GM19455 (cell line): ENCODE measurements at regions not wholly inside any gene's neighbourhood (a gene's known extent, or its start where the extent isn't known, plus 50 kb on each side); places are given as distances from the start of the nearest gene placed in this dataset.

Experiments
- ATAC-seq: cut with Tn5 transposase; IDR thresholded peaks from one replicate; pipeline ENCODE4 v1.9.1; 2021; ENCODE audit not compliant: unreplicated experiment

DNA sequence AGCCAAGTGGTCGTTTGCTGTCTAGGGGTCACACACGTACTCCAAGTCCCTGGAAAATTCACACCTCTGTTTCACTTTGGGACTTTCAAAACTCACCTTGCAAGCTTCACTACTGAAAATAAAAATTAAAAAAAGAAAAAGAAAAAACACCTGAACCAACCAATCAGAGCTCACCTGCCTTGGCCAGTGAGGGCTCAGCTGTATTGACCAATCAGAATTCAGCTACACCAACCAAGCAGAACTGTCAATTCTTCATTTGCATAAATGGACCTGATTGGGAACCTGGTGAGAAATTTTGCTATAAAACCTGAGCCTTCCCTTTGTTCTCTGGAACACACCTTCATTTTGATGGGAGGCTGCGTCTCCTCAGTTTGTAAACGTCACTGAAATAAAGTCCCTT is 176.4 kb downstream of the TTC32 start:
- ATAC-seq = no peak

GRCh38 chr2:19723021-19723420 is 178.8 kb downstream of the TTC32 start:
- no peak for ATAC-seq

DNA sequence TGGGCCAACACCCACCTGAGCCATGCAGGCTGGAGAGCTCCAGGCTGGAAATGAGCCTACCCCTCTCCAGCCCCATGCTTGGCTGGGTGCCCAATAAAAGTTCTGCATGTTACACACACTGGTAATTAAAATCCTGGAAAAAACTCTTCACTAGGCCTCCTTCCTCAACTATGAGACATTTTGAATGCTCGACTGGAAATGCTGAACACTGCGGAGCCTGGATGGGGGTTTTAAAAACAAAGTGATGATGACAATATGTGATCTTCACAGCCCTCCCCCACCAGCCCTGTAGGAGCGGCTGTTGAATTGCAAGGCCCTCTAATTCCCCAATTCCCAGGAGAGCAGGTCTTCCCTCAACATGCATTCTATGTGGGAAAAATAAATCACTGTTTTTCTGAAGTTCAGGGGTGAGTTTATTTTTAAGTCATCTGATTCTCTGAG is 179.2 kb downstream of the TTC32 start:
- no peak for ATAC-seq

DNA sequence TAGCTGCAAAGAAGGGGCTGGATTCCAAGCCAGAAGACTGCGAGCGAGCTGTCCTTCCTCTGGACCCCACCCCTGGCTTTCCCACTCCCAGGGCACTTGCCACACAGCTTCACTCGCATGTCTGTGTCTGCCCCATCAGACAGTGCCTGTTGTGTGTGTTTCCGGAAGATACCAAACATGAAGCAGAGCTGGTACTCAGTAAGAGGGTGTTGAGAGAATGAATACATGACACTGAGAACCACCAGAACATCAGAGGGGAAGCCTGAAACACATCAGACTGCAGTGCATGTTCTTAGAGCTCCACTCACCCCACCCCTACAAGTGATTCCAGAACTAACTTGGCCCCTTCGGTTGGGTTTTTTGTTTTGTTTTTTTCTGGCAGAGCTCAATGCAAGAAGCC is 181.5 kb downstream of the TTC32 start:
- no peak for ATAC-seq

- ATAC-seq = no peak
These were observed 182.2 kb downstream of the TTC32 start for GRCh38 chr2:19719540-19719939.

DNA sequence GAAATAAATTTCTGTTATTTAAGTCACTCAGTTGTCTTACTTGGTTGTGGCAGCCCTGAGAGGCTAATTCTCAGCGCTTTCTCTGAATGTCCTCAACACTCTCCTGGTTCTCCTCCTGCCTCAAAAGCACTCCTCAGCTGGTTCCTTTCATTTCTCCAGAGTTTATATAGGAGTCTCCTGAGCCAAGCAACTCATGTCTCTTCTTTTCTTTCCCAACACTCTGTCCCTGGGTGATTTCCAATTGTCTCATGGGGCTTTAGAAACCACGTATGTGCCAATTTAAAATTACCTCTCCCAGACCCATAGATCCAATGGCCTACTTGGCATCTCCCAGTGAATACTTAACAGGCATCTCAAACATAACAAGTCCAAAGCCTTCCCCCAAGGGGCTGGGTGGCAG is 184.3 kb downstream of the TTC32 start:
- no peak for ATAC-seq

GRCh38 chr2:19714926-19715325 is 186.9 kb downstream of the TTC32 start:
- no peak for ATAC-seq

- ATAC-seq = no peak
These were observed 188.9 kb downstream of the TTC32 start for GRCh38 chr2:19712850-19713249.

GRCh38 chr2:19711470-19712372 is 190.1 kb downstream of the TTC32 start:
- no peak for ATAC-seq

GRCh38 chr2:19710230-19710629 is 191.6 kb downstream of the TTC32 start:
- no peak for ATAC-seq

- ATAC-seq = no peak
These were observed 192.2 kb downstream of the TTC32 start for GRCh38 chr2:19709553-19709952.

- no peak for ATAC-seq
These were observed 193.0 kb downstream of the TTC32 start for GRCh38 chr2:19708776-19709175.

DNA sequence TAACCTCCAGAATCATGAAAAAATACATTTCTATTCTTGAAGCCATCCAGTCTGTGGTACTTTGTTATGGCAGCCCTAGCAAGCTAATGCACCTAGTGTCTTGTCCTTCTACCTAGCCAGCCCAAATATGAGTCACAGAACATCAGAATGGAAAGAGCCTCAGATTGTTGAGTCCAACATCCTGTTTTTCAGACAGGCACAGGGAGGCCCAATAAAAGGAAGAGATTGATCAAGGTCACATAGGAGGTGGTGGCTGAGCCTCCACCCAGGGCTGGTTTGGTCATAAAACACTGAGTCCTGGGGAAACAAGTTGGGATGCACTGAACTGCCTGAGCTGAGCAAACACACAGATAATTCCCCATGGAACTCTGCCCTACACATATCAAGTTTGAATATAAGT is 195.5 kb downstream of the TTC32 start:
- ATAC-seq = no peak

DNA sequence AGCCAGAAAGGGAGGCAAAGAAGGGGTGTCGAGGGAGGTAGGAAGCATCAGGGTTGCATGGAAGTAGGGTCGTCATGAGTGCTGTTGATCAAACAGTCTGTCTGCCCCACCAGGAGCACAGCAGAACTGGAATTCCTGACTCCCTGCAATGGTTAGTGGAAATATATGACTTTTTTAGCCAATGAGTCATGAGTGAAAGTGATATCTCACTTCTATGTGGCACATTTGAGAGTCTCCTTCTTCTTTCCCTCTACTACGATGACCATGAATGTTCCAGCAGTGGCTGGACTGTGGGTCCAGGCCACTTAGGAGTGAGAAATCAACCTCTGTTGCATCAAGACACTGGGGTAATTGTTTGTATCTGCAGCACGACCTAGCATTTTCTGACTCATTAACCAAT is 199.5 kb downstream of the TTC32 start:
- no peak for ATAC-seq

- ATAC-seq = no peak
These were observed 200.8 kb downstream of the TTC32 start for GRCh38 chr2:19700861-19701585.

- ATAC-seq = no peak
These were observed 204.7 kb downstream of the TTC32 start for GRCh38 chr2:19697131-19697530.

DNA sequence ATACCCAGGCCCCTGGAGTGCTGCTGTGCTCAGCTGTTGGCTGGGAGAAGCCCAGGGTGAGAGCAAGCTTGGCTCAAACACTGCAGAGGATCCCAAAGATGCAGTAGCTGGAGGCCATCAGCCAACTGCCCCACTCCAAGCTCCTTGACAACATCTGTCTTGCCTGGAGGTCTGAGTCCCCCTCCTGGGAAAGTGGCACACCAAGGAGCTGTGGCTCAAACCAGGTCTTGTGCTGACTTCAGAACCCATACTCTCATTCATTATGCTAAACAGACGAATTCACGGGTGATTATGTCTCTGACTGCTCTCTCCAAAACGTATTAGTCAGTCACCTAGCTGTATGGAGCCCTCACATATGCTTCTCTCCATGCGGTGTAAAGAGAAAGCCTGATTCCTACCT is 206.1 kb downstream of the TTC32 start:
- no peak for ATAC-seq

GRCh38 chr2:19691892-19692291 is 209.9 kb downstream of the TTC32 start:
- no peak for ATAC-seq

GRCh38 chr2:19690429-19690828 is 211.4 kb downstream of the TTC32 start:
- no peak for ATAC-seq

DNA sequence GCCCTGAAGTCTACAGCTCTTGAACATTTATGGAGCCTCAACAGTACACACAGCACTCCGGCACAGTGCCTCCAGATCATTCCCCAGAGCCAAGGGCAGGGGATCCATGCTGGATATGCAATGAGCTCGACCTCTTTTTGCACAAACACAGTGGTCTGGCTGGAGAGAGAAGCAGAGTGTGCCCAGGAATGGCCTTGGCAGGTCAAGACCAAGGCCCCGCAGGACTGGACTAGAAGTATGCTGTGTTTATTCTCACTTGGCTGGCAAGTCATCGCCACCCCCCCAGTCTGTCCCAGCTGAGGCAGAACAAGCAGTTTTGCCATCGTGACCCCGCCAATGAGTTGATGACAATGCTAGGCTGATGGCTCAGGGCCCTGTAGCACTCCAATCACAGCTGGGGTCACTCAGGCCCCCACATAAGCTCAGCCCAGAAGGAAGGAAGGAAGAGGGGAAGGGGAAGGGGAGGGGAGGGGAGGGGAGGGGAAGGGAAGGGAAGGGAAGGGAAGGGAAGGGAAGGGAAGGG is 212.1 kb downstream of the TTC32 start:
- ATAC-seq = no peak

GRCh38 chr2:19688059-19688458 is 213.7 kb downstream of the TTC32 start:
- ATAC-seq = no peak
